Nephron progenitor cell (in vitro differentiated cells): ENCODE measurements at regions not wholly inside any gene's neighbourhood (a gene's known extent, or its start where the extent isn't known, plus 50 kb on each side); places are given as distances from the start of the nearest gene placed in this dataset.
A peak's percentile ranks its signal among the peaks of the same experiment; 100 is the strongest.

Experiments used
- DNase-seq: peaks from one replicate; pipeline ENCODE4 v3.0.0; 2021
- H3K27ac Mint-ChIP-seq: 2 replicates; pipeline ENCODE4 v1.8.0; 2021; ENCODE audit warnings: mild to moderate bottlenecking, moderate library complexity, mixed read lengths
- H3K27me3 Mint-ChIP-seq: 2 replicates; pipeline ENCODE4 v1.8.0; 2021; ENCODE audit warnings: mild to moderate bottlenecking, low read depth, mixed read lengths; ENCODE audit not compliant: poor library complexity
- H3K36me3 Mint-ChIP-seq: 2 replicates; pipeline ENCODE4 v1.8.0; 2021; ENCODE audit warnings: low read depth, mixed read lengths
- H3K4me1 Mint-ChIP-seq: 2 replicates; pipeline ENCODE4 v1.8.0; 2021; ENCODE audit warnings: mixed read lengths
- H3K4me3 Mint-ChIP-seq: 2 replicates; pipeline ENCODE4 v1.8.0; 2021; ENCODE audit warnings: mild to moderate bottlenecking, moderate library complexity, mixed read lengths
- H3K9me3 Mint-ChIP-seq: 2 replicates; pipeline ENCODE4 v1.8.0; 2021; ENCODE audit warnings: mild to moderate bottlenecking, moderate library complexity, mixed read lengths
- TF ChIP-seq, protein P1 (sequence below): fragments of 200-600 bp; sonication (generic); IDR thresholded peaks from 2 replicates; pipeline ENCODE4 v1.5.0; 2021; ENCODE audit warnings: antibody characterized with exemption

DNA sequence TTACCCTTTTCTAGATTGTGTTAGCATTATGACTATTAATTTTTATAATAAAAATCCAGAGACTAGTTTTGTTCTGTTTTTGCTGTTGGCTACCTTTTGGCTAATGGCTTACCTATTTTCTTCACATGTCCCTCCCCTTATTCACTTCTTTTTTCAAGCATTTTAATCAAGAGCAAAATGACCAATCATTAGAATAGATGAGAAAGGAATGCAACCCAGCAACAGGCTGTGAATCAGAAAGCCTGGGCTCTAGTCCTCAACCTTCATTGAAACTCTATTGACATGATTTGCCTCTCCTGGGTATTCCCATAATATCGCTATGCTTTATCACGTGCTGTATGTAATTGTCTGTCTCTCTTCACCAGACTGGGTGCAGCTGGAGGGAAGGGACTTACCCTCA, 370.1 kb downstream of the IRS1 start:
- no peaks in the 10 kb centered on the region for H3K9me3 Mint-ChIP-seq
- H3K27ac Mint-ChIP-seq, result no peak overlapping the region
- H3K4me1 Mint-ChIP-seq, result peaks cover 38% of the 10 kb centered on the region
- no peaks in the 10 kb centered on the region for H3K36me3 Mint-ChIP-seq
- DNase-seq, result no peak
- no peaks in the 10 kb centered on the region for H3K27me3 Mint-ChIP-seq
- H3K4me3 Mint-ChIP-seq, result no peak overlapping the region
- TF ChIP-seq, protein P1, sequence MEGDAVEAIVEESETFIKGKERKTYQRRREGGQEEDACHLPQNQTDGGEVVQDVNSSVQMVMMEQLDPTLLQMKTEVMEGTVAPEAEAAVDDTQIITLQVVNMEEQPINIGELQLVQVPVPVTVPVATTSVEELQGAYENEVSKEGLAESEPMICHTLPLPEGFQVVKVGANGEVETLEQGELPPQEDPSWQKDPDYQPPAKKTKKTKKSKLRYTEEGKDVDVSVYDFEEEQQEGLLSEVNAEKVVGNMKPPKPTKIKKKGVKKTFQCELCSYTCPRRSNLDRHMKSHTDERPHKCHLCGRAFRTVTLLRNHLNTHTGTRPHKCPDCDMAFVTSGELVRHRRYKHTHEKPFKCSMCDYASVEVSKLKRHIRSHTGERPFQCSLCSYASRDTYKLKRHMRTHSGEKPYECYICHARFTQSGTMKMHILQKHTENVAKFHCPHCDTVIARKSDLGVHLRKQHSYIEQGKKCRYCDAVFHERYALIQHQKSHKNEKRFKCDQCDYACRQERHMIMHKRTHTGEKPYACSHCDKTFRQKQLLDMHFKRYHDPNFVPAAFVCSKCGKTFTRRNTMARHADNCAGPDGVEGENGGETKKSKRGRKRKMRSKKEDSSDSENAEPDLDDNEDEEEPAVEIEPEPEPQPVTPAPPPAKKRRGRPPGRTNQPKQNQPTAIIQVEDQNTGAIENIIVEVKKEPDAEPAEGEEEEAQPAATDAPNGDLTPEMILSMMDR, result no peak

DNA sequence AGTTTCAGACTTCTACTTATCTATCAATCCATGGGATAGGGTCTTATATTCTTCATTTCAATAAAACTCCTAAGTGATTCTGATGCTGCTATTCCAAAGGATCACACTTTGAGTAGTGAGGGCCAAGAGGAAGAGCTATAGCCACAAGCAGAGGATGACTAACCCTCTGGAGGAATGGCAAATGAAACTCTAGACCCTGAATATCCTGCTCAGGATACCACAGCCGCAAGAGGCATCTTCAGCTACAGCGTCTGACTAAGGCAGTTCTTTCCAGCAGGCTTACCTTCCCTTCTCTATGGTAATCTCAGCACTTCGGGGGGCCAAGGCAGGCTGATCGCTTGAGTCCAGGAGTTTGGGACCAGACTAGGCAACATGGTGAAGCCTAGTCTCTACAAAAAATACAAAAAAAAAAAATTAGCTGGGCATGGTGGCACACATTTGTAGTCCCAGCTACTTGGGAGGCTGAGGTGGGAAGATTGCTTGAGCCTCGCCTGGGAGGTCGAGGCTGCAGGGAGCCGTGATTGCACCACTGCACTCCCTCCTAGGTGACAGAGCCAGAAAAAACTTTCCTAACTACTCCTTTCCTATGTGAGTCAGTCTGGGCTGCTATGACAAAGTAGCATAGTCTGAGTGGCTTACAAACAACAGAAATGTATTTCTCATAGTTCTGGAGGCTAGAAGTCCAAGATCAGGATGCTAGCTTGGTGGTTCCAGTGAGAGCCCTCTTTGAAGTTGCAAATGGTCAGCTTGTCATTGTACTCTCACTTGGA, 371.9 kb downstream of the IRS1 start:
- DNase-seq, result no peak
- H3K4me1 Mint-ChIP-seq, result peaks cover 49% of the 10 kb centered on the region
- no peaks in the 10 kb centered on the region for H3K9me3 Mint-ChIP-seq
- no peak overlapping the region for H3K27ac Mint-ChIP-seq
- H3K36me3 Mint-ChIP-seq, result no peaks in the 10 kb centered on the region
- H3K4me3 Mint-ChIP-seq, result no peak overlapping the region
- TF ChIP-seq, protein P1, result no peak
- no peaks in the 10 kb centered on the region for H3K27me3 Mint-ChIP-seq

DNA sequence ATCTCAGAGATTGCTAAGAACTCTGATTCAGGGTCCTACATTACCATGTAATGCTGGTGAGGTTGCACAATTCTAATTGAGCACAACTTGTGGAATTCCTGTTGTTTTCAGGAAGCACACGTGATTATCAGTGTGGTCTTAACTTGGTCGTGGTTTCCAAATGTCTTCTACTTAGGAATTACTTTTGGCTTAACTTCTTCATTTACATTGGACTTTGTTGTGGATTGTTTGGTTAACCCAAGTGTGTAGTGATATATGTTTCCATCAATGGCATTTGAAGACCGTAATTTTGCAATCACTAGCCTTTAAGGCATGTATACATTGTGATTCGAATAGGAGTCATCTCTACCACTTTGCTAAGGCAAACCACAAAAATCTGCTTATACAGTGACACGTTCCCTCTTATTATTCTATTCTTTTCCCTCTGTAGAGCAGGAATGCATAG, 373.3 kb downstream of the IRS1 start:
- Mint-ChIP-seq H3K27ac (no peak overlapping the region), H3K9me3 (no peaks in the 10 kb centered on the region), H3K4me3 (no peak overlapping the region), H3K36me3 (no peaks in the 10 kb centered on the region), H3K27me3 (no peaks in the 10 kb centered on the region), H3K4me1 (peaks cover 41% of the 10 kb centered on the region)
- no peak for DNase-seq
- TF ChIP-seq, protein P1, result no peak

DNA sequence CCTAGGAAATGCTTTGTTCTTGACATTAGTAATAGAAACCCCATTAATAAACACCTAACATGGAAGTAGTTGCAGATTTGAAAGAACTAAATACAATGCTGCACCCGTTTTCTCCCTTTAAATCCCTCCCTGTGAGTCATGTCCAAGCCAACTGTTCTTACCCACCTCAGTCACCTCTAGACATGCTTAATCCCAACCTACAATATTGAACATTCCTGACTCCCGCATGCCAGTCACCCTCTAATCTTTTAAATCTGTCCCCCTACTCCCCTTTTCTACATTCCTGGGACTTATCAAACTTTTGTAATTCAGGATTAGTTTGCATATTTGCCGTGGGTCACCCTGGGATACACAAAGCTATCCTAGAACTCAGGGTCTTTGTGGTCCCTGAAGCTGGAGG, 374.6 kb downstream of the IRS1 start:
- Mint-ChIP-seq H3K27me3 (no peaks in the 10 kb centered on the region), H3K27ac (no peak overlapping the region), H3K4me1 (peaks cover 30% of the 10 kb centered on the region), H3K36me3 (no peaks in the 10 kb centered on the region), H3K4me3 (no peak overlapping the region), H3K9me3 (no peaks in the 10 kb centered on the region)
- no peak for DNase-seq
- TF ChIP-seq, protein P1, result no peak

DNA sequence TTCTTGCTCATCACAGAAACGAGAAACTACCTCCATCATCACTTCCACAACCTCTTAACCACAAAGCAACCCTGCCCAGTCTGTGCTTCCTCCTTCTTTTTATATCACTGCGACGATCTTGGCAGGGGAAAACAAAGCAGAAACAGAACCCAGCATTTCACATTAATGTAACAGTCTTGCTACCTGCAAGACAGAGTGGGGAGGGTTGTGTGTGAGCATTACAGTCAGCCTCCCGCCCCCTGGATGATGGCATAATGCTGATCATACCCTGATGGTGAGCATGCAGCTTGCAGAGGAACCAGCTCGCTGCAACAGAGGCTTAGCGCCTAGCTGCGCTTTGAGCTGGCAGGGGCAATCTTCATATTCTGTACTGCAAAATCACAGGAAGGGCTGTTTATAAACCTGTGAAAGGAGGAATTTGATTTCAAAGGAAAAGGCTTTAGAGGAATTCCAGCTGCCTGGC, 376.1 kb downstream of the IRS1 start:
- Mint-ChIP-seq H3K27ac (peak overlapping the region; percentile 20), H3K27me3 (no peaks in the 10 kb centered on the region), H3K4me3 (peak overlapping the region; percentile 5), H3K4me1 (peaks cover 27% of the 10 kb centered on the region), H3K36me3 (no peaks in the 10 kb centered on the region), H3K9me3 (no peaks in the 10 kb centered on the region)
- no peak for DNase-seq
- TF ChIP-seq, protein P1, result no peak

DNA sequence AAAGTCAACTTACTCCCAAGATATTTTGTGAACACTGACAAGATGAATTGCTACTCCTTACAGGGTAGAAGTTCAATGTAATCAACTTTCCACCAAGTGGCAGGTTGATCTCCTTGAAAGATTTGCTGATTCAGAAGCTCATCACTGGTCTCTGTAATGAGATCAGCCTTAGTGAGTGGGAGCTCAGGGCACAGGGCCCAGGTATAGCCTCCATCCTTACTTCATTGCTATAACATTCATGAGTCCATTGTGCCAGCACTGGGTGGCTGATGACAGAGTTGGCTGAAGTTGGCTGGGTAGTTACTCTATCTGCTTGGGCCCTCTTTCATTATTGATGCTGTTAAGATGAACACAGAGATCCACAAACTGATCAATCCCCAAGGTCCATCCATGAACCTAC, 379.0 kb downstream of the IRS1 start:
- Mint-ChIP-seq H3K27ac (no peak overlapping the region), H3K27me3 (no peaks in the 10 kb centered on the region), H3K4me3 (no peak overlapping the region), H3K36me3 (no peaks in the 10 kb centered on the region), H3K4me1 (peaks cover 20% of the 10 kb centered on the region), H3K9me3 (no peaks in the 10 kb centered on the region)
- TF ChIP-seq, protein P1, result no peak
- DNase-seq, result no peak
